HG02973 (cell line): ENCODE measurements at regions not wholly inside any gene's neighbourhood (a gene's known extent, or its start where the extent isn't known, plus 50 kb on each side); places are given as distances from the start of the nearest gene placed in this dataset.

Experiments used
- ATAC-seq: cut with Tn5 transposase; IDR thresholded peaks from one replicate; pipeline ENCODE4 v1.9.1; 2021; ENCODE audit warnings: moderate library complexity; ENCODE audit not compliant: unreplicated experiment

DNA sequence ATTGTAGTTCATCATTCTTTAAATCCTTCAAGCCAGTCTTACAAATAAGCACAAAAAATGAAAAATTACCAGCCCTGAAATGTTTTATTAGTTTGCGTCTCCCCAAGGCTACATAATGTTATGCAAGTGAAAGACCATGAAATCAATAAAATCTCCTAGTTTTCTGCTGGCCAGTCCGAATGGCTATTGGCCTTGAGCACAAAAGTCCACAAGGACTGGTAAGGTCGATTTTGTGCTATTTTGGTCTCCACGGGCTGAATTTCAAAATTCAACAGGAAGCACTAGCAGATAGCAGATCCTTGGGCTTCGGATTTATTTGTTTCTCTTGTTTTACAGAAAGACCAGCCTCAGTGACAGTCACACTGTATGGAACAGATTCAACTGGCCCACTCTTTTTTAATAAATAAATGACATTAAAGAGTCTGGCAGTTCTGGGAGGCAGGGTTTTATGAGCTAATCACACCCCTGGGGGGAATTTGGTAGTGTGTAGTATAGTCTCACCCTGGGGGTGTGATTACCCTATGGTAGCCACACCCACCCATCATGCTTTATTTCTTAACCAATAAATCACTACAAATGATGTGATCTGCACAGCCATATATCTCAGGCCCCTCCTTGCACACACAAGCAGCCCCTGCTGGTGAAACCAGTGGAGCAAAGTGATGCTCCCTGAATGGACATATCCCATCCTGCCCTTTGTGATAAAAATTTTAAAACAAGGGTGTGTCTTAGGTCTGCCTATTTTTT, 51.1 kb upstream of the TMEM33 start:
- no peak for ATAC-seq

DNA sequence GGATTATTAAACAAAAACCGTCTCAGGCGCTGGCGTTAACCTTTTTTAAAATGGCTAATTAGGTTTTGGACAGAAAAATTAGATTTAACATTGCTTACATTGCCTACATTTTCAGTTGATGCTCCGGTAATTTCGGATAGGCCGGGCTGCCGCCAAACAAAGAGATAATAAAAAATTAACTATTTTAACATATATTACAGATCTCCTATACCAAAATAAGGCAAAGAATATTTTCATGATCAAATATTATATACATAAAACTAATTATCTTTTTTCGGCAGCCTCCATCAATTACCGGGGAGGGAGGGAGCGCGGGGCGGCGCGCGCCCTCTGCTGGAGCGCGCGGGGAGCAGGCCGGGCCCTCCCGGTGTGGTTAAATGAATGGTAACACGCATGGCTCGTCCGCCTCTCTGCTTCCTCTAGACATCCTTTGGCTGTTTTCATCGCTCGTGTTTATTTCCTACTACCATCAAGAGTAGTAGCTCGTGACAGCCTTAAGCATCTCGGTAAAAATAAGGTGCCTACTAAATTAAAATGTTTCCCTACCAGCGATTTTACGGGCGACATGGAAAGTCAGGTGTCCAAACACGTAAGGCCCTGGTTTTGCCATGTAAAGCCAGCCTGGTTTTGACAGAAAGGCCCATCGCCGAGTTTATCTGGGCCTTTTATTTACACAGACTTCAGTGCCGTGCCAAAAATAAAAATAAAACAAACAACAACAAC, 52.4 kb upstream of the TMEM33 start:
- peak; percentile 89 for ATAC-seq

DNA sequence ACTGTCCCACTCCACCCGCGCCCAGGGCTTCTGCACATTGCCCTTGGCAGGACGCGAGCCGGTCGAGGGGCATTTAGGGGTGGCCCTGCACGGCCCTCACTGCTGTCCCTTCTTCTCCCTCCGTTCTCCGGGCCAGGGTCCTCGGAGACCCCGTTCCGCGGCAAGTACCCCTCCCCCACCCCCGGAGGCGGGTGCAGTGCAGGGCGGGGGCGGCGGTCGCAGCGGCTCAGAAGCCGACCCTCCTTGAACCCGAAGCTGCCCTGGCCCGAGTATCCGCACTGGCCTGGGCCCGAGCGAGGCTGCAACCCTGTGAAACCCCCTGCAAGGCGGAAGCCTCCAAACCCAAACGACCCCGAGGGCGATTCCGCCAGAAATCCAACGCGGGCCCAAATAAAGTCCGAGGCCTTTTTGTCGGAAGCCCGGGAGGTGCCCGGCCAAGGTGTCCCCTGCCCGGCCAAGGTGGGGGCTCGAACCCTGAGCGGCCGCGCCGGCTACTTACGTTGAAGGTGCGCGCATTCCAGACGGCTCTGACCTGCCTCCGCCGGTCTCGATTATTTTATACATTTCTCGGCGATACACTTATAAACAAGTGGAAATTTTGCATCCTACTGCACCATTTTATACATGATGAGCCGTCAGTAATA, 53.1 kb upstream of the TMEM33 start:
- no peak for ATAC-seq

DNA sequence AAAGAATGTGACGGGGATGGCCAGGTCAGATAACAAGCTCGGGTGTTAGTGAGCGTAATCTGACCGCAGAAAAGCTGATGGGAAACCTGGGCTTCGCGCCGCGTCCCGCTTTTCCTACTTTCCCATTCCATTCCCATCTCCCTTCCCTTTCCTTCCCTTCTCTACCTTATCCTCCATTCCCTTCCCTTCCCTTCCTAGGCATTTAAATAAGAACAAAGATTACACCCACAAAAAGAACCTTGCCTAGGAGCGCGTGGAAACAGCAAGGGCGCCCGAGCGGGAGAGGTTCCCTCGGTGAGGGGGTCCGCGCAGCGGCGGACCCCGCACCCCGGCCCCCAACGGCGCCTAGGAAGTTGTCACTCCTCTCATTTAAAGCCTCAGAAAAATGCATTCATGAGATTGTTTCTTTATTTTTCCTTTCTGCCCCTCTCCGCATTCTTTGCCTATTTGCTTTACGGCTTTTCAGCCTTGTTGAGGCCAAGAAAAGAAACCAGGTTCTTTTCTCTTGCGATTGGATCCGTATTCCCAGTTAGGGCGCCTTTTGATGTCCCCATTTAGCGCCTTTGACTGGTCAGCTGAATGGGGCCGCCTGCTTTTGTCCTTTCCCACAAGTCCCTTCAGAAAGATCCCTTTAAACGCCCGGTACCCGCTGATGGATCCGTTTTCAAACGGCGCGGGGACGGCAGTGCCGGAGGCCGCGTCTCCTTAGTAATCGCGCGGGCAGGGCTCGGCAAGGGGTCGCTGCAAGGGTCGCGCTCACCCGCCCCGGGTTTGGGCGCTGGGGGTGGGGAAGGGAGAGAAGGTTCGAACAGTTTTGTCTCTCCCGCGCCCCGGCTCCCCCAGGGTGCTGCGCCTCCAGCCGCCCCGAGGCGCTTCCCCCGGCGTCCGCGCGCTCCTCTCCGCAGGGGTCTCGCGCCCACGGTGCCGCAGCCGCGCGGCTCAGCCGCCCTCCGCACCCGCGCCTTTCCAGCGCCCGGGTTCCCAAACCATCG, 54.1 kb upstream of the TMEM33 start:
- ATAC-seq, result no peak

DNA sequence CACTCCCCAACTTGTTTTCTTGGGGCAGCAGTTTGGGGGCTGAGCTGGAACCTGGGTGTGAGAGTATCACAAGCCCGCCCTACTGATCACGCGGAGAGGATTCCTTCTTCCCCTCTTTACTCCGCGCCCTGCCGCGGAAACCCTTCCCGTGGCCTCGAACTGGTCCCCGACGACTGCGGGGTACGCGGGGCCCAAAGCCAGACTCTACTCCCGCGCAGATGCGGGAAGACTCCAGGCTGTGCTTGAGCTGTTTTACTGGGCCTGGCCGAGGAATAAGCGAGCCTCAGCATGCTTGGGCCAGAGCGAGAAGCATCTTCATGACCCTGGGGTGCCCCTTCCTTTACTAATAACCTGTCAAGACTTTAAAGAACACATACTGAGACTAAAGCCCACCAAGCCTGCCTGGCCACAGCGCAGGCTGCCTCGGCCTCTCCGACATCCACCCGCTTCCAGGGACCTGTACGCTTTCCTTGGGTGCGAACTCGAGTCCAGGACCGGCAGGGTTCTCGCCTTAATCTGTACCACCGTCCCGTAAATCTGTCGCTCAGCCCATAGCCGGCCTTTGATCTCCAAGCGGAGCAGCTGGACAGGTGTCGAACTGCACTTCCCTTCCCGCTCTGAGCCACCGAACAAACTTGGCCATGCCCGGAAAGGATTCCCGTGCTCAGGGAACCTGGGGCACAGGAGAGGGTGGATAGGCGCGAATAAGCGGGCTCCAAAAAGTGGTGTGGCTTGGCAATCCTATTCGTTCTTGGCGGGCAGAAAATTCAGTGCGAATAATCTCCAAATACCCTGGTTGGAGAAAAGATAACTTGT, 55.0 kb upstream of the TMEM33 start:
- ATAC-seq, result no peak

DNA sequence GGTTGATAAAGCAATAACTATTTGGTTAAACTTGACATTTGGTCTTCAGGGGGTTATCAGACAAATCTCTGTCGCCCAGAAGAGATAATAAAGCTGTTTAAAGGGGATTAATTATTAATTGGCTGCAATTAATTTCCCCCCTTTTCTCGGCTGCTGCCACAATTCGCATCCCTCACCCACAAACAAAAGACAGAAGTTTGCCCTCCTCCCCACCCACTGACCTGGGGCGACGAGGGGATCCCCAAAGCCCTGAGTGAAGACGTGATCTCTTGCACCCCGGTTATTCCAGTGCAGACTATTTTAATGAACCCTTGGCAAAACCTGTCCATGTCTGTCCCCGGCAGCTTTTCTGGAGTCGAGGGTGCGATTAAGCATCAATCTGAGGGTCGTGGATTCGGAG, 55.7 kb upstream of the TMEM33 start:
- ATAC-seq, result no peak

DNA sequence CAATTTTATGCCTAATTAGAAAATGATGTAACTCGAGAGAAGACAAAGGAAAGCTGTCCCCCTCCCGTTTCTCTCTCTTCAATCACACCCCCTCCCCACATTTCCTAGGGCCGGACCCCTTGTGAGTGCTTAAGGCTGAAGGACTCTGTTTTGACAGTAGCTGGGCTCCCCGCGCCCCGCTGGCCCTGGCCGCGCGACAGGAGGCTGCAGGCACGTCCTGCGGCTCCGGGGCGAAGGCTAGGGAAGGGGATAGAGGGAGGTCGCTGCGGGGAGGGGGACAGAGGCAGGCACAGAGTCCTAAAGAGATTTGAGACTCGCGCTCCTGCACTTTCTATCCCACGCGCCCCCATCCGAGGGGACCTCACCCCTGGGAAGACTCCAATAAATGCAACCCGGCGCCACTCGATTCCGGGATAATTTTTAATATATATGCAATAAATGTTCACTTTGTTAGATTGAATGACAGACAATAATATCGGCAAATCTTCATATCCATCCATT, 56.2 kb upstream of the TMEM33 start:
- no peak for ATAC-seq

DNA sequence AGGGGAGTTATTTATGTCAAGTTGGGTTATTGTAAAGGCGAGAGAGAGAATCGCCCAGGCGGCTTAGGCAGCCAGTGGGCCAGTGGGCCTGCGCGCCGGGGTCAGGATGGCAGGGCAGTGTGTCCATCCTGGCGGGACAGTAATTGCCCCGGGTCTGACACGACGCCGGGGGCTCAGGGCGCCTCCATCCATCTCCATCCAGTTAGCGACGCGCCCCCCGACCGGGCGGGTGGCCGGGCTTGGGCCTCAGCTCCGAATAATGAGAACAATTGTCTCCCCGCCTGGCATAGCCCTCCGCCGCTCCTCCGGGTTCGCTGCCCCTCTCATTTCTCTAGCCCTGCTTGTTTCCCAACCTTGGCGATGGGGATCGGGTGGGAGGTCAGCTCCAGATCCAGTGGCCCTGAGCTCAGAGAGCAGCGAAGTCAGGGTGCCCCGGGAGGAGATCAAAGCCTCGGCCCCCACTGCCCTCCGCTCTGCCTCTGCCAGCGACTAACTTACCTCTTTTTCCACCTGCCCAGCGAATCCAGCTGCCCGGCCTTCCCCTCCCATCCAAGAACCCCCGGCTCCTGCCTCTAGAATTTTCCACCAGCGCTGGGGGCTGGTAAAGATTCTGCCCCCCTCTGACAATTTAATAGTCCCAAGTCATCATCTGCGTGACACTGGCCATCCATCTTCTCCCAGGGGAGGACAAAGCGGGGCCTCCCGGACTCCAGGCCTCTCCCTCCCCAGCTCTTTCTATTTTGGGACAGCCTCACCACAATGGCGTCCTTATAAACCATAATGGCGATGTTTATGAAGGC, 56.9 kb upstream of the TMEM33 start:
- no peak for ATAC-seq

DNA sequence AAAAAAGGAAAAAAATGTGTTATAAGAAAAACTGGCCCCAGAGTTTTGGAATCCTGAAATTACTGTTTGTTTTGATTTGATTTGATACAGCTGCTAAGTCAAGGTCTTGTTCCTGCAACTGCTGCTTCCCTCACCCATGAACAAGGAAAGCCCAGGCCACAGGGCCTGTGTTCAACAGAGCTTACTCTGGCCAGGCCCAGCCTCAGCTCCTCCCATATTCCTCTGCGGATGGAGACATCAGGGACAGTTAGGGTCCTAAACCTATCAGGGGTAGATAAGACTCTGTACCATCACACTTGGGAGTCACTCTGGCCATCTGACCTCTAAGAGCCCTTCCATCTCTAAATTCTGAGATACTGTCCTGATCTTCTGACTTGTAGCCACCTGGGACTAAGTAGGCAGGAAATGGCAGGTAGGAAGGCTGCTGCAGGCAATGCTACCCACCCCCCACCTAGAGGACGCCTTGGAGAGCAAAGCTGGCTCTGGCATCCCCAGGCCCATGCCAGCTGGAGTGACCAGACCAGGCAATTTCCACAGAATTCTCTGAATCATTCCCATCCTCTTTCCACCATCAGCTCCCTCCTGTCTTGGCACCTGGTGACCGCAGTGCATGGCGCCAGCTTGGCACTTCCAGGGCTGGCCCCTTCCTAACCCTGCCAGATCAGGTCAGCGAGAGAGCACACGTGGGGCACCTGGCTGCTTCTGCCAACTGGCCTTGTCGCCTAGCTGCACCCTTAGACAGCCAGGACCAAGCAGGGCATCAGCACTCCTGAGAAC, 58.0 kb upstream of the TMEM33 start:
- ATAC-seq, result no peak

DNA sequence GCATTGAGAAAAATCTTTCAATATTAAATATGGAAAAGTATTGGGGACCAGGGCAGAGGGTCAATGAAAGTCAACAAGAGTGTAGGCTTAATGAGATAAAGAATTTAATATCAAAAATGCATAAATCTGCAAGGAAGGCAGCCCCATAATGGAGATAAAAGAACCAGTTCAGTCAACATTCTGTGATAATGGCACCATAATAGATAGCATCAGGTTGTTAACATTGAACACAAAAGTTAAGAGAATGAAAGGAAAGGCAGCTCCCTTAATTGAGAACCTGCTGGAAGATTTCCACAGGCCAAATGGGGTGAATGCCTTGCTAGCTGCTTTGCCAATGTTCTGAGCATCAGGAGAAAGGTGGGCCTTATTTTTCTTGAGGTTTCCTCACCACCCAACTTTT, 60.4 kb upstream of the TMEM33 start:
- ATAC-seq, result no peak

DNA sequence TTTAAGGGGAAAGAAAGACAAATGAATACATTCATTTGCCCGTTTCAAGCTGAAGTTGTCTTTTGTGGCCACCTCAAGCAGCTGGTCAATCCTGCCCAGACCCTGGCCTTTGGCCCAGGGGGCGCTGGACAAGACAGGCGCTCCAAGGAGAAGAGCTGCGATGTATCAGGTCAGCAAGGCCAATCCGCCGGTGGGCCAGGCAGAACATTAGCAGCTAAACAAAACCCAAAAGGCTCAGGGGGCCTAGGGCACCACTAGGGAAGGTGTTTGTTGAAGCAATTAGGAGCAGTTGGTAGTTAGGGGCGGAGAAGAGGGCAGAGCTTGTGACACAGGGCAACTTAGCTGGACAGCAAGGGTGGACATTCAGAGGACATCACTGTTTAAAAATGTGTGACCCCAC, 60.8 kb upstream of the TMEM33 start:
- no peak for ATAC-seq

DNA sequence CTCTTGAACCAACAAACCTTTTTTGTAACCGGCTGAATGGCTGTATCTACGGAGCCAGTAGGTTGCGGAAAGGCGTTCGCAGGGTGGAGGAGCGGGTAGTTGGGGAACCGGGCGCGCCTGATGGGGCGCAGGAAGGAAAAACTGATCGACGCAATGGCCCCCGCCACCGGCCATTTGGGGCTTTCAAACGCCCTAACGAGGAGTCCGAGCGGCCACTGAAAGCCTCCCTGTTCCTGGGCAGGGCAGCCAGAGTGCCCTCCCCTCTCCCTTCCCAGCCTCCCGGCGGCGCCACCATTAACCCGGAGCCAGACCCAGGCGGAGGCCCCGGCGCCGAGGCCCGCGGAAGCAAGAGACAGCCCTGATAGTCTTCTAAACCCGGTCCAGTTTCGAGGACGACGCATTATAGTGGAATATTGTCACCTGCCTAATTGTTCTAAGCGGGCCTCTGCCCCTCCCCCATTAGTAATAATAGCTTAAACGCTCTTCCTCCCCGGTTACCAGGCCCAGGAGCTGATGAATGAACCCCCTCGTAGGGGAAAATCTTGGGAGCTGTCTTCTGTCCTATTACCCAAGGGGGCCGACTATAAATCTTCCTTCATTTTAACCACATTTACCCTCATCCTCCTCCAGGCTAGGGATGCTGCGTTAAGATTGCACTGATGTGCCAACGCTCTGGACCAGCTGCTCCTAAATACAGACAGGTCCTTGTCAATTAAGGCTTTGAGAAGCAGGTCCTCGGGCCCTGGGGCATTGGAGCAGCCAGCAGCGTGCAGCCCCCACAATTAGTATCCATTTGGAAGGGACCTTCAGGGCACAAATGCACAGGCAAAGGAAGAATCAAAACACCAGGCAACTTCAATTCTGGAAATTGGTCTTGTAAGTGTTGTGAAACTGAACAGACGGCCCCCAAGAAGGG, 61.6 kb upstream of the TMEM33 start:
- ATAC-seq, result no peak

DNA sequence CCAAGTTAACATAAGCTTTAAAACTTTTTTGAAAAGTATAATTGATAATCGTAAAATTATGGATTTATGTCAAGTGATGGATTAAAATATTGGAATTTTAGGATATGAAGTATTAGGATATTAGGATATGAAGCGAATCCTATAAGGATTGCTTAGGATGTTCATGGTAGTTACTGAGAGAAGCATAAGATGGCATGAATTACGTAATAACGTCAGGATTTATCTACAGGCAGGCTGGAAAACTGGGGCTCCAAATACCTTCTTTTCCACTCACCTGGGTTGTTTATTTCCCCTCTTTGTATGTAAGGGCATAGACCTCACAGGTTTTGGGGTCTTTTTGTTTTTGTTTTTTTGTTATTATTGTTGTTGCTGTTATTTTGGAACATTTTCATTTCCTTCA, 65.2 kb upstream of the TMEM33 start:
- no peak for ATAC-seq

DNA sequence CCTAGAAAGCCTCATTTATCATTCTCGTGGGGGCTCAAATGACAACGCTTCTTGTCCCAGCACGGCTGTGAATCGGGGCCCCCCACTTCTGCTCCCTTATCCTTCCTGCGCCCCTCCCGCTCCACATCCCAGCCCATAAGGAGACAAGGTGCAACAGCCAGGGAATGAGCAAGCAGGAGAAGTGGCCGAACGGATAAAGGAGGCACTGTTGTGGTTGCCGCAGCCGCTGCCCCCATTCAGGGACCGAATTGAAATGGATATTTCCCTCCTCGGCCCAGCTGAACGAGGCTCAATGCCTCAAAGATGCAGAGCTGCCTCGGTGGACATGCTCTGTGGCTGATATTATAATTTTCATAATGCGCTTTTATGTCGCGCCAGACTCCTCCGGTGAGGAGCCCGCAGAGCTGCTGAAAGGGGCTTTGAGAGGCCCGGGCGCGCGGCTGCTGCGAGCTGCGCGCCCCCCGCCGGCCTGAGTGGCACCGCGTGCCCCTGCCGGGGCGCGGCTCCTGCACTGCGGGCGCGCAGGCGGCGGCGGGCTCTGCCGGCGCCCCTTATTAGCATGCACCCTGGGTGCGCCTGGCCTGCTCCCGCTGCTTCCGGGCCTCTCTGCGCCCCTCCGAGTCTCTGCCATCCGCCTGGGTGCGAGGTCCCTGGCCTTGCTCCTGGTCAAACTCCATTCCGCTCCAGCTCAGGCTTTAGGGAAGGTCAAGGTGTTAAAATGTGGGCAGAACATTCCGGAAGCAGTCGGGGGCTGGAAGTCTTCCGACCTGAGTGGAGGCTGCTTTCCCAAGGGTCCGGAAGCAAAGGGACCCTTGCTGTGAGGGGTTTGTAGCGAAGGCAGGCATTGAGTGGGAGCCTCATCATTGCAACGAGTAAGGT, 68.2 kb upstream of the TMEM33 start:
- no peak for ATAC-seq

DNA sequence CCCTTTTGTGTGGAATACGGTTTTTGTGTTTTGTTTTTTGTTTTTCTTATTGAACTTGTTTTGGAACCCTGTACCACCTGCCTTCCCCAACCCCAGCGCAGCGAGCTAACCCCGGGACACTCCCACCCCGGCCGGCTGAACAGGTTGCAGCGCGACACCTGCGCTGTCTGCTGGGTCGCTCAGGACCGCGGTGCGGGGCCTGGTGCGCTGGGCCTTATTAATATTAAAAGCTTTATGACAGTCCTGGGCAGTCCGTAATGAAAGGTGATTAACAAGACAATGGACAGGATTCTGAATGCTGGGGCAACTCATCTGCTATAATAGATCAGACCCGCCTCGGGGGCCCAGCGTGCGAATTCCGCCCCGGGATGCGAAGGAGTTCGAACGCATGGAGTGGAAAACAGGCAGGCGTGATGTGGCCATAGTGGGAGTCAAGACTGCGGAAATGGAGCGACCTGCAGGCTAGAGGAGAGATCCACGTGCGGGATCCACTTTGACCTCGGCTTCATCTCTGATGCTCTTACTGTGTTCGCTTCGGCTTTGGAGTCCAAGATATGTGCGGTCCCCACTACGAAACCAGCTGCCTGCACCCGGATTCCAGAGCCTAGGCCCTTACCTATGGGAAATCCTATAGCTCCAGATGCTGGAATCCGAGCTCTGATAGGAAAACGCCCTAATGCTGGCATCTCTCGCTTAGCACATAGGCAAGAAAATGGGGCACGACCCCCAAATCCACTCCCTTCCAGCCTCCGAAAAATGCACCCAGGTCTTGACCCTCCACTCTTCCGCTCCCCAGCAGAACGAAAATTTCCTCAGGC, 69.0 kb upstream of the TMEM33 start:
- ATAC-seq, result no peak
